A673 (cell line): ENCODE measurements at regions not wholly inside any gene's neighbourhood (a gene's known extent, or its start where the extent isn't known, plus 50 kb on each side); places are given as distances from the start of the nearest gene placed in this dataset.

Experiments
- EZH2 ChIP-seq: fragments of 200-600 bp; sonication (generic); IDR thresholded peaks from 2 replicates; pipeline ENCODE4 v1.6.1; 2017; ENCODE audit warnings: borderline replicate concordance, low read depth, mild to moderate bottlenecking, mixed read lengths, antibody characterized with exemption, low read length; ENCODE audit not compliant: poor library complexity, severe bottlenecking
- TF ChIP-seq, protein P1 (sequence below): fragments of 300-800, 200-600 bp; sonication (generic); conservative IDR thresholded peaks from 2 replicates; pipeline ENCODE4 v1.5.1; 2017; ENCODE audit warnings: low read depth, mild to moderate bottlenecking, antibody characterized with exemption, low read length, moderate library complexity, mixed read lengths

DNA sequence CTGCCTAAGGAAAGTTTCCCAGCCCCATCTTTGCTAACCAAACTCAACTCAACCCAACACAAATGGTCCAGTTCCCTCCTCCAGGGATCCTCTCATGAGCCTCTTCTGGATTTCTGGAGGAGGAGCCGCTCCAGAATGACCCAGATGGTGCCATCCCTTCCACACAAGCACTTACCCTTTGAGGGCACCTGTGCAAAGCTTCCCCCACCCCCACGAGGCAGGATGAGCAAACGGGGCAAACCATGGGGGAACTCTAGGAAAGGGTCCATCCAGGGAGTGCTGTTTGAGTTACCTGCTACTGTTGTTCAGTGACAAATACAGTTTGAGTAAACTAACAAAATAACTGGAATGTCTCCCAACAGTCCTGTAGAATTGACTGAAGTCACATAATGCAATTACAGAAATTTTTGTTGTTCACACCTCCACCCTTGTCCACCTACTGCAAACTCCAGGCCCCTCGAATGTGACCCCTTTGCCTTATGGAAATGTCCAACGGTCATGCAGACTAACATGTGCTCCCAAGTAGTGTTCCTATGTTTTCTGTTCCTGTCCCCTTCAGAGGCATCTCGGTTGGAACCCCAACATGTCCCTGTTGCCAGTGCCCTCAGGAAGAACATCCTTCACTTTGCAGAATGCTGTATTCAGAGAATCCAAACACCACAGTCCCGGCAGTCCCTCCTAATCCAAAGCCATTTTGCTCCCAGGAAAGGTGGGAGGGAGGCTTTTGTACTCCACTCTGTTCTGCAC is 160.1 kb downstream of the RRAGC start:
- TF ChIP-seq, protein P1, sequence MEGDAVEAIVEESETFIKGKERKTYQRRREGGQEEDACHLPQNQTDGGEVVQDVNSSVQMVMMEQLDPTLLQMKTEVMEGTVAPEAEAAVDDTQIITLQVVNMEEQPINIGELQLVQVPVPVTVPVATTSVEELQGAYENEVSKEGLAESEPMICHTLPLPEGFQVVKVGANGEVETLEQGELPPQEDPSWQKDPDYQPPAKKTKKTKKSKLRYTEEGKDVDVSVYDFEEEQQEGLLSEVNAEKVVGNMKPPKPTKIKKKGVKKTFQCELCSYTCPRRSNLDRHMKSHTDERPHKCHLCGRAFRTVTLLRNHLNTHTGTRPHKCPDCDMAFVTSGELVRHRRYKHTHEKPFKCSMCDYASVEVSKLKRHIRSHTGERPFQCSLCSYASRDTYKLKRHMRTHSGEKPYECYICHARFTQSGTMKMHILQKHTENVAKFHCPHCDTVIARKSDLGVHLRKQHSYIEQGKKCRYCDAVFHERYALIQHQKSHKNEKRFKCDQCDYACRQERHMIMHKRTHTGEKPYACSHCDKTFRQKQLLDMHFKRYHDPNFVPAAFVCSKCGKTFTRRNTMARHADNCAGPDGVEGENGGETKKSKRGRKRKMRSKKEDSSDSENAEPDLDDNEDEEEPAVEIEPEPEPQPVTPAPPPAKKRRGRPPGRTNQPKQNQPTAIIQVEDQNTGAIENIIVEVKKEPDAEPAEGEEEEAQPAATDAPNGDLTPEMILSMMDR, result no peak
- TF ChIP-seq EZH2, result no peak
